RWPE1 (cell line): ENCODE measurements at regions not wholly inside any gene's neighbourhood (a gene's known extent, or its start where the extent isn't known, plus 50 kb on each side); places are given as distances from the start of the nearest gene placed in this dataset.

ENCODE experiments used
- CTCF ChIA-PET: fragments of 350-600 bp; sonication (Branson Sonifier 250); formaldehyde crosslinking; extraction: SDS; loops from one replicate; lab custom pipeline; 2021; lab: Yijun Ruan, JAX
- POLR2A ChIA-PET: fragments of 400-600 bp; formaldehyde crosslinking; extraction: SDS; loops from one replicate; lab custom pipeline; 2020; ENCODE audit warnings: antibody characterized with exemption; ENCODE audit not compliant: low non-redundant PET; lab: Yijun Ruan, JAX
- DNase-seq: peaks from one replicate; pipeline ENCODE4 v3.0.0; 2012; ENCODE audit warnings: low spot score
- H3K27ac ChIP-seq: fragments of 450-650 bp; 2 replicates; pipeline ENCODE4 v1.5.1; 2017
- CTCF ChIP-seq: fragments of 450-650 bp; conservative IDR thresholded peaks from 2 replicates; pipeline ENCODE4 v1.5.1; 2017; ENCODE audit warnings: low read depth, mild to moderate bottlenecking

DNA sequence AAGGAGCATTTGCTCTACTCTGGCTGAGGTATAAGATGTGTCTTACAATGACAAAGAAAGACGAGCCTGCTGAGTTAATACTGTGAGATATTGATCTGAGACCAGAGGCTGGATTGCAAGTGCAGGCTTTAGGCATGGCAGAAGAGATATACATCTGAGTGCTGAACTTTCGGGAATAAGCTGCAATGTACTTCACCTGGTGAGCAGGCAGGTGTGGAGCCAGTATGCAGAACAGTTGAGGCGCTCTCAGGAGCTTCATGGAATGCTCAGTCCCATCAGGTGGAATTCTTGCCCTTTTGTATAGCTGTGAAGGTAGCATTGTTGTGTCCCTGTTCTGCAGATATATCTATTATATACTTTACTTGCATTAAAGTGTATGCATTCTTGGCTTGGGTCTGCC, 179.3 kb upstream of the RIMS1 start:
- no peak overlapping the region for H3K27ac ChIP-seq
- no peak for TF ChIP-seq CTCF
- CTCF ChIA-PET, result no interaction called here
- DNase-seq, result no peak
- POLR2A ChIA-PET, result no interaction called here

- ChIA-PET CTCF (no interaction called here), POLR2A (no interaction called here)
- TF ChIP-seq CTCF, result no peak
- no peak for DNase-seq
- no peak overlapping the region for H3K27ac ChIP-seq
Measured at GRCh38 chr6:71720705-71721104, 165.6 kb upstream of the RIMS1 start.

DNA sequence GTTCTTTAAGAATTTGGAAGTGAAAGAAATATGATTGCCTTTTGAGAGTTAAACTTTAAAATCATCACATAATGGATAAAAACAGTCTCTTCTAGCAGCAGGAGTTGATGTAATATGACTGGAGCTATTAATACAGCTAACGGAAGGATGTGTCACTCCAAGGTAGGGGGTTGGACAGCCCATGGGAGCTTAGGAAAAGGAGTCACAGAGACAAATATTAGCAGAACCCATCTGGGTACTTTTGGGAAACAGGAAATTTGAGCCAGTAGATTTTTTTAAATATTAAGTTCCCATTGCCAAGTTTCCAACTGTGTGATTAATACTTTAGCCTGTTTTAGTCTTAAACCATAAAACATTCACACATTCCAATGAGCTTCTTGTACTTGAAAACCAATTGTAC, 164.7 kb upstream of the RIMS1 start:
- no peak for DNase-seq
- TF ChIP-seq CTCF, result no peak
- POLR2A ChIA-PET, result no interaction called here
- H3K27ac ChIP-seq, result no peak overlapping the region
- CTCF ChIA-PET, result no interaction called here

DNA sequence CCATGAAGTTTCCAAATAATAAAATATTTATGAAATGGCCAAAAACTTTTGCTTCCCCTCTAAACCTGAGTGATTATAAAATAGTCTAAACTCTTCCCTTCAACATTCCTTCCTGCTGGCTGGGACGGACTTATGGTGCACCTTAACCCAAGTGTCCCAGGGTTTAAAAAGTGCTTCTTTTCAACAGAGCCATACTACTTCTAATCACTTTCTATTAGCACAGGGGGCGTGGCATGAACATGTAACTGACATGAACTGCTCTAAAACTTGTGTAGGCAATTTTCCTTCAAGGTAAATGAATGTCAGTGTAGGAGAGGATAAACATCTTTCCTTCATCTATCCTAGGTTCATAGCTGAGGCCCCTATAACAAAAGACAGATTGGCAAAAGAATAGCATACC, 163.6 kb upstream of the RIMS1 start:
- ChIA-PET CTCF (no interaction called here), POLR2A (no interaction called here)
- TF ChIP-seq CTCF, result no peak
- no peak overlapping the region for H3K27ac ChIP-seq
- DNase-seq, result no peak

DNA sequence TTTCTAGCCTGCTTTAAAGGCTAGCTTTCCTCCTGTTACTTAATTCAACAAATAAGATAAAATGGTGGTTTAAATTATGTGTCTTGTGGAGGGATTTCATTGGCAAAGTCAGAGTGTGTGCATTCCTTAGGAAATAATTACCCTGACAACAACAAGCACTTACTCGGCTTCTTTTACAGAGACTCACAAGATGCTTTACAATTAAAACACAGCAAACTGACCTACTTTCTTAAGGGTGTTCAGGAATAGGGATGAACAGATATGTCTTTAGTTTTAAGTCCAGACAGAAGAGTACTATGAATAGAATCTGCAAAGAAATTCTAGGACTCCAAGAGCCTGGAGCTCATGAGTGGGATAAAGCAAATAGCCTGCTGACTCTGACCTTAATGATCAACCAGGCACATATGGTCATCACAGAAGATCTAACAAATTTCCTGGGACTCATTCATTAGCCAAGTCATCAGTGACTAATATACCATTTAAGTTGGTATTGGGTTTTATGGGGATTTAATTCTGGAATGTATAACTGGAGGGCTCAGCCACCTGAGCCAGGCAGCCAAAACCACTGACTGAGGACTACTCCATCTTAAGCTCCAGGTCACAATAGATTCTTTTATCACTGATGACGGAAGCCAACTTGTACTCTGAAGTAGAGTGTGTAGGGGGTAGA, 161.8 kb upstream of the RIMS1 start:
- H3K27ac ChIP-seq, result no peak overlapping the region
- no peak for TF ChIP-seq CTCF
- ChIA-PET CTCF (interaction anchor here (0.7 kb wide), 1 partner anchor 1082 kb away, joined by 3 read pairs; no protein-coding TSS in a partner anchor), POLR2A (no interaction called here)
- DNase-seq, result no peak

DNA sequence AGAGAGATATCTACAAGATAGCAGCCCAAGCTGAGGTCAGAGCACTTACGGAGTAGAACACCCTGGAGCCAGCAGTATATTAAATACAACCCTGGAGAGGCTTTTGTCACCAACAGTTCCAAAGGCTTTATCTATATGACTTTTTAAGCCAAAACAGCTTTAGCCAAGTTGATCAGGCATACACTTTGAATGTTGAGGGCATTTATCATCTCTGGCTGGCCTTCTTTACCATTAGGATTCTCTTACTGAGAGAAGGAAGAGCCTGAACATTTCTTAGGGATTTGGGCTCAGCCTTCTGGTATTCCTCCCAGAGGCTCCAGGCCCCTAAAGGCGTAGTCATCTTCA, 161.3 kb upstream of the RIMS1 start:
- ChIA-PET CTCF (no interaction called here), POLR2A (no interaction called here)
- TF ChIP-seq CTCF, result no peak
- H3K27ac ChIP-seq, result no peak overlapping the region
- no peak for DNase-seq
